ENCODE measurements at regions not wholly inside any gene's neighbourhood (a gene's known extent, or its start where the extent isn't known, plus 50 kb on each side); places are given as distances from the start of the nearest gene placed in this dataset.

- no peak for DNase-seq
Measured at GRCh38 chr5:74953937-74954720, 87.9 kb upstream of the FAM169A start.

- no peak for DNase-seq
Measured at GRCh38 chr5:74953554-74953936, 87.4 kb upstream of the FAM169A start.

- no peak for DNase-seq
Measured at GRCh38 chr5:74952406-74952805, 86.2 kb upstream of the FAM169A start.

GRCh38 chr5:74951865-74952264, 85.7 kb upstream of the FAM169A start:
- DNase-seq: no peak

GRCh38 chr5:74950836-74951515, 84.8 kb upstream of the FAM169A start:
- DNase-seq: no peak

GRCh38 chr5:74949976-74950375, 83.8 kb upstream of the FAM169A start:
- no peak for DNase-seq

- no peak for DNase-seq
Measured at GRCh38 chr5:74948031-74948546, 81.9 kb upstream of the FAM169A start.

GRCh38 chr5:74946471-74946870, 80.3 kb upstream of the FAM169A start:
- no peak for DNase-seq

- DNase-seq: no peak
Measured at GRCh38 chr5:74945561-74946165, 79.5 kb upstream of the FAM169A start.

GRCh38 chr5:74943905-74944304, 77.7 kb upstream of the FAM169A start:
- no peak for DNase-seq

- DNase-seq: no peak
Measured at GRCh38 chr5:74942622-74943286, 76.6 kb upstream of the FAM169A start.

GRCh38 chr5:74940782-74941353, 74.7 kb upstream of the FAM169A start:
- DNase-seq: no peak

- no peak for DNase-seq
Measured at GRCh38 chr5:74938250-74938933, 72.2 kb upstream of the FAM169A start.

GRCh38 chr5:74935752-74936091, 69.5 kb upstream of the FAM169A start:
- no peak for DNase-seq

- no peak for DNase-seq
Measured at GRCh38 chr5:74934949-74935751, 69.0 kb upstream of the FAM169A start.

- DNase-seq: no peak
Measured at GRCh38 chr5:74927336-74927735, 61.1 kb upstream of the FAM169A start.

- peak; percentile 53 for DNase-seq
Measured at GRCh38 chr5:74919487-74919886, 53.3 kb upstream of the FAM169A start.

- DNase-seq: no peak
Measured at GRCh38 chr5:74919041-74919440, 52.9 kb upstream of the FAM169A start.

GRCh38 chr5:74918232-74918669, 52.1 kb upstream of the FAM169A start:
- no peak for DNase-seq

GRCh38 chr5:74916831-74917710, 50.9 kb upstream of the FAM169A start:
- DNase-seq: no peak
